NCI-H1092 (cell line): ENCODE measurements at regions not wholly inside any gene's neighbourhood (a gene's known extent, or its start where the extent isn't known, plus 50 kb on each side); places are given as distances from the start of the nearest gene placed in this dataset.

Source experiments
- DNase-seq: peaks from one replicate; lab custom pipeline; 2025; lab: John Stamatoyannopoulos, UW

- no peak for DNase-seq
These were observed 89.4 kb downstream of the TMEM30B start for GRCh38 chr14:61191733-61192132.

GRCh38 chr14:61190341-61190740 is 90.8 kb downstream of the TMEM30B start:
- DNase-seq = no peak

GRCh38 chr14:61188978-61189808 is 91.9 kb downstream of the TMEM30B start:
- no peak for DNase-seq

- no peak for DNase-seq
These were observed 92.9 kb downstream of the TMEM30B start for GRCh38 chr14:61188196-61188595.

GRCh38 chr14:61187196-61187905 is 93.8 kb downstream of the TMEM30B start:
- no peak for DNase-seq

- no peak for DNase-seq
These were observed 94.6 kb downstream of the TMEM30B start for GRCh38 chr14:61186341-61187195.

GRCh38 chr14:61185534-61185933 is 95.6 kb downstream of the TMEM30B start:
- no peak for DNase-seq

- DNase-seq = no peak
These were observed 97.0 kb downstream of the TMEM30B start for GRCh38 chr14:61184112-61184511.

GRCh38 chr14:61183196-61183885 is 97.8 kb downstream of the TMEM30B start:
- peak; percentile 81 for DNase-seq

- DNase-seq = no peak
These were observed 101.2 kb downstream of the TMEM30B start for GRCh38 chr14:61179796-61180398.

- no peak for DNase-seq
These were observed 102.0 kb downstream of the TMEM30B start for GRCh38 chr14:61179061-61179690.

GRCh38 chr14:61178226-61179060 is 102.7 kb downstream of the TMEM30B start:
- no peak for DNase-seq

- no peak for DNase-seq
These were observed 103.6 kb downstream of the TMEM30B start for GRCh38 chr14:61177279-61178225.

GRCh38 chr14:61176686-61177085 is 104.5 kb downstream of the TMEM30B start:
- DNase-seq = no peak

GRCh38 chr14:61174987-61175386 is 106.2 kb downstream of the TMEM30B start:
- DNase-seq = no peak

GRCh38 chr14:61174441-61174891 is 106.7 kb downstream of the TMEM30B start:
- no peak for DNase-seq

GRCh38 chr14:61171727-61172126 is 109.4 kb downstream of the TMEM30B start:
- DNase-seq = no peak

- DNase-seq = no peak
These were observed 113.0 kb downstream of the TMEM30B start for GRCh38 chr14:61168141-61168540.

- no peak for DNase-seq
These were observed 113.5 kb downstream of the TMEM30B start for GRCh38 chr14:61167642-61168041.
